ENCODE measurements at regions not wholly inside any gene's neighbourhood (a gene's known extent, or its start where the extent isn't known, plus 50 kb on each side); places are given as distances from the start of the nearest gene placed in this dataset.
"Not testable (repeated sequence)": the region's sequence is repeated elsewhere in the genome, so short reads cannot be mapped to it uniquely, and the experiment has no call there.

DNA sequence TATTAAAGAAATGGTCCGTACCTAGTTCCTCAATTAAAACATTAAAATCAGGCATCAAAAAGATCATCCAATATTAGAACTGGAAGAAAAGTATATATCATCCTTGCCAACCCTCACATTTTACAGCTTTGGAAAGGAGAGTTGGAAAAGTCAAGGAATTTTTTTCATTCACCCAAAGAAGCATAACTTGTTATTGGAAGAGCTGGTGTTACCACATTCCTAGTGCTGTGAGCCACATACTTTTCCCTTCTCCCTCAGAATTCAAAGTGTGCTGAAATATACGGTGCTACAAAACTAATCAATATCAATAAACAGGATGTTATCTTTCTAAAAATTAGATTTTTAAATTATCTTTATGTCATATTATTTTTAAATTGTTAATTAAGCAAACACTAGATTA lies 202.1 kb upstream of the FAT3 start:
- DNase-seq = no peak

DNA sequence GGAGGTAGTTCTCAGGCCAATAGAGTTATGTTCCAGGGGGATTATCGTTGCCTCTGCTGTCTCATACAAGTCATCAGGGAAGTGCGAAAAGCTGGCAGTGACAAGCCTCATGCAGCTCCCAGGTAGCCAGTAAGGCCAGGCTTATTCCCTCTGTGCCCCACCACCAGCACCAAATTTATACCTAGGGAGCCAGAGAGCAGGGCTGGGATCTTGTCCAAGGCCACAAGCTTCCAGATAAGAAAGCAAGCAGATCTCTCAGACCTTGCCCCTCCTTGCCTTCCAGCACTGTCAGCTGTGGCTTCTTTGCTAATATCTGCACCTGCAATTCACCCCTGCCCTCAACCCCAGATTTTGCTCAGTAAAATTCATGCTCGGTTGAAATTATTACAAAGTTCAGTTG lies 206.3 kb upstream of the FAT3 start:
- DNase-seq = no peak

DNA sequence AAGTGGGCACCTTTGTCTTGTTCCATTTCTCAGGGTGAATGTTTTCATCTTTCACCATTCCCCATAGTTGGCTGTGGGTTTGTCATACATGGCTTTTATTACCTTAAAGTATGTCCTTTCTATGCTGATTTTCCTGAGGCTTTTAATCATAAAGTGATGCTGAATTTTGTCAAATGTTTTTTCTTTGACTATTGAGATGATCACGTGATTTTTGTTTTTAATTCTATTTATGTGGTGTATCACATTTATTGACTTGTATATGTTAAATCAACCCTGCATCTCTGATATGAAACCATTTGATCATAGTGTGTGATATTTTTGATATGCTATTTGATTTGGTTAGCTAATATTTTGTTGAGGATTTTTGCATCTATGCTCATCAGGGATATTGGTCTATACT lies 216.4 kb upstream of the FAT3 start:
- DNase-seq = no peak

- no peak for DNase-seq
Measured at GRCh38 chr11:92002568-92002967, 222.1 kb upstream of the FAT3 start.

DNA sequence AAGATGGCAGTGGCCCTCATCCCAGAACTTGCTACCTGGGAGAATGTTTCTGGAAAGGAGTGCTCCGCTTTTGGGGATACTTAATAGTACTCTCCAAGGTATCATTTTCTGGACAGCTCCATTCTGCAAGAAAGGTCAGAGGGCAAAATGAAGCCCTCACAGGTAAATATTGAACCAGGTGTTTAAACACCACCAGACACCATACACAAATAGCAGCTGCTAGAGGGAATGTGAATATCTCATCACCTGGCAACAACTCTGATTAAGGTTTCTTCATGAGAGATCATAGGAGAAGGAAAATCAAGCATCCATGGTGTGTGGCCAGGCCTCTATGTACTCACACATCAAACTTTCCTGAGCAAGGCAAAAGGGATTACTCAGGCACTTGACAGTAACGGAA lies 226.1 kb upstream of the FAT3 start:
- peak; percentile 86 for DNase-seq

GRCh38 chr11:91997226-91997625 lies 227.4 kb upstream of the FAT3 start:
- DNase-seq = no peak

- DNase-seq = no peak
Measured at GRCh38 chr11:91996526-91996925, 228.1 kb upstream of the FAT3 start.

- not testable (repeated sequence) for DNase-seq
Measured at GRCh38 chr11:91988443-91988842, 236.2 kb upstream of the FAT3 start.

DNA sequence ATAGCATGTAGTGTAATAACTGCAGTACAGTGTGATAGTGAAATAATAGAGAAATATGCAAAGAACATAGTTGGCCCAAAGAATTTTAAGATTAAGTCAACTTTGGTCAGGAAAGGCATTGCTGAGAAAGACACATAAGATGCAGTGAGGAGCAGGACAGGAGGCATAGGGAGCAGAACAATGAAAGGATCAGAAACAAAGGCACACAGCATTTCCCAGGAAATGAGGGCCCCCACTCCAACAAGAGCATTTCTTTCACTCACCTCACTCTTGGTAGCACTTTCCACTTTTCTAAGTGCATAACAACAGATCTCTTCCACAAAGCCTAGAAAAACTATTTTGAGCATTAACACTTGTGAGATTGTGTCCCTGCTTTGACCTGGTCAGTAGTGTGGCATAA lies 238.4 kb upstream of the FAT3 start:
- DNase-seq = no peak

DNA sequence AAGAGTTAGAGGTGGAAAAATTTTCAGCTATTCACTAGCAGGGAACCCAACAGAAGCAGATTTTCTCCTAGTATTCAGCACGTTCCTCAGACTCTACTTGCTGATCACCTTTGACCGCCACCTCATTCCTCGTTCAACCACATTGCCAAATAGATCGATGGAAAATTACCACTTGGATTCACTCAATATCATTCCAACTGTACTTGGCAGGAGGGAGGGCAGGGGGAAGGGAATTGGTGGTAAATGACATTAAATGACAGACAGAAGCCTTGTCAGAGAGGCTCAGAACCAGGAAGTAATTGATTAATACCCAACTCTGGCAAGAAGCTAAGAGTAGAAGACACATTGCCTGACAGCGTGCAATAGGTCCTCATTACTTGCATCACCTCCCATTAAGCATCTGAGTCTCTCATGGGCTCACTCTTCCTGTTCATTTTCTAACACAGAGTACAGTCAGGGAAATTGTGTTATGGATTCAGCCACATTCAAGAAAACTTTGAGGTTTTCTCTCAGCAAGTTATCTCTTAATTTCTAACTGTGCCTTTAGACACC lies 240.5 kb upstream of the FAT3 start:
- DNase-seq = no peak

DNA sequence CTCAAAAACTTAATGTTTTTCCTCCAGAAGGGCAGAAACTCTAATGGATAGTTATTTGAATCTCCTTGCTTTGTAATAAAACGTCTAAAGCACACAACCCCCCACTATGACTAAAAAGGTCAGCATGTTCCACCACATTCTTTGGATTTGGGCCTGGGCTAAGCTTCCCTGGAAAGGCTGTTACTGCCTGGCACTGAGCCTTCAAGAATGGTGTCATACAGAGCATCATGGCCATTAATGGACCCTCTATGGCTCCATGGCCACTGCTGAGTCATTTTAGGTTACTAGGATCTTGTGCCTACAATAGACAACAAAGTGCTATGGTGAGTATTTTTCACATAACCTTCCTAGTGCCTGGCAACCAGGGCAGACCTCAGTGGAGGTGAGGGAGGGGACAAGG lies 242.6 kb upstream of the FAT3 start:
- no peak for DNase-seq

DNA sequence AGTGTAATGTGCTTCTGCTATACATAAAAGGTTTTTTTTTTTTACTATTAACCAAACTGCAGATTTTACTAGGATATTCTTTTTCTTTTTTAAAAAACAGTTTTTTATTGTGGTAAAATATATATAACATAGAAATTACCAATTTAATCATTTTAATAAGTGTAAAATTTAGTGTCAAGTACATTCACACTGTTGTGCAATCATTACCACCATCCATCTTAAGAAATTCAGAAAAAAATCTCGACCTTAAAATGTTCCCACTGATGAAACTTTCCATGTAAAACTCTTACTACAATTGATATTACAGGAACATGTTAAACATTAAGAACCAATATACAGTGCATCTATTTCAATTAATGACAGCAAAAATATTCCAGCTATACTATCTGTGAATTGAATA lies 244.8 kb upstream of the FAT3 start:
- no peak for DNase-seq

- DNase-seq = no peak
Measured at GRCh38 chr11:91978747-91979146, 245.9 kb upstream of the FAT3 start.

- no peak for DNase-seq
Measured at GRCh38 chr11:91972665-91973266, 251.9 kb upstream of the FAT3 start.

- DNase-seq = no peak
Measured at GRCh38 chr11:91970624-91971023, 254.0 kb upstream of the FAT3 start.

GRCh38 chr11:91969486-91969885 lies 255.1 kb upstream of the FAT3 start:
- DNase-seq = no peak

GRCh38 chr11:91967691-91968045 lies 256.9 kb upstream of the FAT3 start:
- no peak for DNase-seq

GRCh38 chr11:91967026-91967690 lies 257.5 kb upstream of the FAT3 start:
- DNase-seq = no peak

DNA sequence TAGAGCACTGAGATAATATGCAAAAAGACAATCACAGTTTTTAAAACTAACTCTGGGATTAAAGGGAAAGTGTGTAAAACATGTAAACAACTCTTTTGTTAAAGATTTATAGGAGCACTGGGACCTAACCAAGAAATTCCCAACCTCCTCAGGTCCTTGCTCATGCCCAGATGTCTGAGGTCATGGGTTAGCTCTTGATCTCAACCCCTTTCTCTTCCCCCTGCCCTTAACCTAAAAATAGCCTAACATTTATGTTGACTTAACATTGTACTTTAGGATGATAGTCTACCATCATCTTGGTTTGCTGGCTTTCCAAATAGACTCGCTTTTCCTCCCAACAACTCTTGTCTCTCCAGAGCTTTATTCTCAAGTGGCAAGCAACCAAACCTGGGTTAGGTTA lies 258.2 kb upstream of the FAT3 start:
- DNase-seq = no peak

DNA sequence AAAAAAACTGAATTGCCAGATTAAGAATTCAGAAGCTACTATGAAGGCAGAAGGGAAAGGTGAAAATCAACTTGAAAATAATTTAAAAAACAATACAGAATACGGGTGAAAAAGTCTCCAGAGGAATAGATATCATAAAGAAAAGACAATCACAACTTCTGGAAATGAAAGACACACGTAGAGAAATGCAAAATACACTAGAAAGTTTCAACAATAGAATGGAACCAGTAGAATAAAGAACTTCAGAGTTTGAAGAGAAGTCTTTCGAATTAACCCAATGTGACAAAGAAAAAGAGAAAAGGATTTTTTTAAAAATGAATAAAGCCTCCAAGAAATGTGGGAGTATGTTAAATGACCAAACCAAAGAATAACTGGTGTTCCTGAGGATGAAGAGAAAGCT lies 263.8 kb upstream of the FAT3 start:
- DNase-seq = no peak

- no peak for DNase-seq
Measured at GRCh38 chr11:91959411-91959810, 265.2 kb upstream of the FAT3 start.

GRCh38 chr11:91956711-91957110 lies 267.9 kb upstream of the FAT3 start:
- no peak for DNase-seq

GRCh38 chr11:91955206-91955605 lies 269.4 kb upstream of the FAT3 start:
- no peak for DNase-seq

DNA sequence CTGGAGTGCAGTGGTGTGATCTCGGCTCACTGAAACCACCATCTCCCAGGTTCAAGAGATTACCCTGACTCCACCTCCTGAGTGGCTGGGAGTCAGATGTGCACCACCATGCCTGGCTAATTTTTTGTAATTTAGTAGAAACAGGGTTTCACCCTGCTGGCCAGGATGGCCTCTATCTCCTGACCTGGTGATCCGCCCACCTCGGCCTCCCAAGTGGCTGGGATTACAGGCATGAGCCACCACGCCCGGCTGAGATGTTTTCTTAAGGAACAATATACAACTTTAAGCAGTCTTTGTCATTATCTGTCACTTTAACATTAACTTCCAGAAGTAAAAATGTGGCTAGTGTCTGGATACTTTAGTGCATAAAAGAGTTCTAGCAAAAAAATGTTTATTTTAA lies 272.6 kb upstream of the FAT3 start:
- no peak for DNase-seq

- peak; percentile 90 for DNase-seq
Measured at GRCh38 chr11:91947215-91947820, 277.3 kb upstream of the FAT3 start.
